CD8-positive, alpha-beta memory T cell (primary cell): ENCODE measurements at regions not wholly inside any gene's neighbourhood (a gene's known extent, or its start where the extent isn't known, plus 50 kb on each side); places are given as distances from the start of the nearest gene placed in this dataset.

Source experiments
- CTCF ChIA-PET: fragments of 350-600 bp; sonication (Branson Sonifier 250); formaldehyde crosslinking; loops from one replicate; lab custom pipeline; 2021; ENCODE audit warnings: antibody characterized with exemption; lab: Charles Lee
- POLR2A ChIA-PET: fragments of 350-600 bp; sonication (Branson Sonifier 250); formaldehyde crosslinking; loops from one replicate; lab custom pipeline; 2021; ENCODE audit warnings: antibody characterized with exemption; lab: Charles Lee
- DNase-seq, 5 donors: peaks; one replicate each; pipeline versions ENCODE4 v3.0.0 to v3.0.0-alpha.2; 2020 to 2022; ENCODE audit warnings: mixed read lengths in 1 of 5
- H3K27ac ChIP-seq: one replicate; pipeline ENCODE4 v1.7.0; 2013; ENCODE audit warnings: low read depth, mild to moderate bottlenecking, low read length, moderate library complexity
- H3K27me3 ChIP-seq: 2 replicates; pipeline ENCODE4 v1.7.0; 2013; ENCODE audit warnings: low read length, mild to moderate bottlenecking; ENCODE audit not compliant: insufficient read depth, poor library complexity, severe bottlenecking
- H3K36me3 ChIP-seq: 2 replicates; pipeline ENCODE4 v1.7.0; 2013; ENCODE audit warnings: mild to moderate bottlenecking, low read length, moderate library complexity; ENCODE audit not compliant: insufficient read depth
- H3K4me1 ChIP-seq: 2 replicates; pipeline ENCODE4 v1.7.0; 2013; ENCODE audit warnings: mild to moderate bottlenecking, low read length, moderate library complexity; ENCODE audit not compliant: insufficient read depth
- H3K4me3 ChIP-seq: 2 replicates; pipeline ENCODE4 v1.7.0; 2013; ENCODE audit warnings: mild to moderate bottlenecking, low read length
- H3K9me3 ChIP-seq: 2 replicates; pipeline ENCODE4 v1.7.0; 2013; ENCODE audit warnings: mild to moderate bottlenecking, low read length
- H3K27ac Mint-ChIP-seq, 8 donors: one replicate each; pipeline ENCODE4 v1.8.0; 2020 to 2021; ENCODE audit warnings: mixed read lengths in 8 of 8, mild to moderate bottlenecking in 6 of 8, inconsistent platforms in 3 of 8, moderate library complexity in 3 of 8
- H3K27me3 Mint-ChIP-seq, 2 donors: one replicate each; pipeline ENCODE4 v1.8.0; 2020 to 2021; ENCODE audit warnings: mixed read lengths in 2 of 2, mild to moderate bottlenecking in 1 of 2, moderate library complexity in 1 of 2
- H3K36me3 Mint-ChIP-seq, 3 donors: one replicate each; pipeline ENCODE4 v1.8.0; 2020 to 2021; ENCODE audit warnings: mixed read lengths in 3 of 3, inconsistent platforms in 1 of 3, mild to moderate bottlenecking in 1 of 3
- H3K4me1 Mint-ChIP-seq, 3 donors: one replicate each; pipeline ENCODE4 v1.8.0; 2020 to 2021; ENCODE audit warnings: mixed read lengths in 3 of 3, inconsistent platforms in 1 of 3, mild to moderate bottlenecking in 1 of 3
- H3K4me3 Mint-ChIP-seq, 7 donors: one replicate each; pipeline ENCODE4 v1.8.0; 2020 to 2021; ENCODE audit warnings: mixed read lengths in 7 of 7, mild to moderate bottlenecking in 6 of 7, moderate library complexity in 4 of 7, inconsistent platforms in 2 of 7
- H3K9me3 Mint-ChIP-seq, 5 donors: one replicate each; pipeline ENCODE4 v1.8.0; 2020 to 2022; ENCODE audit warnings: mixed read lengths in 5 of 5, mild to moderate bottlenecking in 3 of 5, moderate library complexity in 2 of 5, inconsistent platforms in 1 of 5

DNA sequence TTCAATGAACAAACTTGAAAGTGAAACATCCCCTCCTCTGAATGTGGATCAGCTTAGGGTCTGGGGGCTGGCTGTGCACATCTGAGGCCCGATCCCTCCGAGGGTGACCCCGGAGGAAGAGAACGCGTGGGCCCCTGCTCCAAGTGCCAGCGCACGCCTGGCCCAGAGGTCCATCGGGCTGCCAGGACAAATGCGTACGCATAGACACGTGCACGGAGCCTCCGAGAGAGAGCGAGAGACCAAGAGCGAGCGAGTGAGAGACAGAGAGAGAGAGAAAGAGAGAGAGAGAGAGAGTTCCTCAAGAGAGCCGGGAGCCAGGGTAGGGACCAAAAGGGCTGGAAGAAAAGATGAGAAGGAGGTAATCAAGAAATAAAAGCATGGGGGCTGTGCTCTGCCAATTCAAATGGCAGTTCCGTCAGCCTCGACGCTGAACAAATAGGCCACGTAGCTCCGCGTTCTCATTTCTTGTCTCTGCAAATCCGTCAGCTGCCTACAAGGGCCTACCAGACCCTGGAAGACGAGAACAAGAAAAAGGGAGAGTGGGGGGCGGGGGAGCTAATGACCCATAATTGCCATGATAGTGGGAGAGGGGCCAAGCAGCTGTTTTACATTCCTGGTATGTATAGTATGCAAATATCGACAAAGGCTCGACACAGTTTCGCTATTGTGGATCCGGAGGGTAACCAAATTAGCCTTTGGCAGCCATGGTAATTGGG is 435.3 kb upstream of the ZFHX3 start:
- DNase-seq = no peak
- H3K9me3 ChIP-seq = no peaks in the 10 kb centered on the region
- no peak overlapping the region for H3K4me3 ChIP-seq
- peaks cover 3 to 10% (median 7%) of the 10 kb centered on the region in 5 donors for H3K9me3 Mint-ChIP-seq
- ChIA-PET CTCF (no interaction called here), POLR2A (no interaction called here)
- H3K27me3 ChIP-seq = no peaks in the 10 kb centered on the region
- H3K4me1 Mint-ChIP-seq = no peaks in the 10 kb centered on the region
- H3K36me3 Mint-ChIP-seq = no peaks in the 10 kb centered on the region
- no peaks in the 10 kb centered on the region for H3K4me1 ChIP-seq
- no peak overlapping the region for H3K27ac Mint-ChIP-seq
- no peak overlapping the region for H3K27ac ChIP-seq
- no peaks in the 10 kb centered on the region for H3K36me3 ChIP-seq
- H3K27me3 Mint-ChIP-seq = peaks cover 0 to 3% of the 10 kb centered on the region in 2 donors
- no peak overlapping the region for H3K4me3 Mint-ChIP-seq

GRCh38 chr16:73482310-73482709 is 434.4 kb upstream of the ZFHX3 start:
- ChIA-PET POLR2A (no interaction called here), CTCF (no interaction called here)
- H3K36me3 ChIP-seq = no peaks in the 10 kb centered on the region
- Mint-ChIP-seq H3K4me1 (no peaks in the 10 kb centered on the region), H3K36me3 (no peaks in the 10 kb centered on the region), H3K9me3 (peaks cover 3 to 10% (median 8%) of the 10 kb centered on the region in 5 donors), H3K27me3 (peaks cover 0 to 3% of the 10 kb centered on the region in 2 donors), H3K27ac (no peak overlapping the region), H3K4me3 (no peak overlapping the region)
- no peaks in the 10 kb centered on the region for H3K9me3 ChIP-seq
- no peak overlapping the region for H3K27ac ChIP-seq
- H3K4me3 ChIP-seq = no peak overlapping the region
- no peak for DNase-seq
- no peaks in the 10 kb centered on the region for H3K27me3 ChIP-seq
- H3K4me1 ChIP-seq = no peaks in the 10 kb centered on the region

GRCh38 chr16:73480381-73480780 is 432.5 kb upstream of the ZFHX3 start:
- Mint-ChIP-seq H3K36me3 (no peaks in the 10 kb centered on the region), H3K4me1 (no peaks in the 10 kb centered on the region), H3K27ac (no peak overlapping the region), H3K27me3 (peaks cover 0 to 3% of the 10 kb centered on the region in 2 donors), H3K9me3 (peaks cover 3 to 8% (median 6%) of the 10 kb centered on the region in 5 donors), H3K4me3 (no peak overlapping the region)
- Histone ChIP-seq H3K27ac (no peak overlapping the region), H3K4me3 (no peak overlapping the region), H3K36me3 (no peaks in the 10 kb centered on the region), H3K9me3 (no peaks in the 10 kb centered on the region), H3K27me3 (no peaks in the 10 kb centered on the region), H3K4me1 (no peaks in the 10 kb centered on the region)
- DNase-seq = no peak
- POLR2A ChIA-PET = no interaction called here
- CTCF ChIA-PET = no interaction called here

DNA sequence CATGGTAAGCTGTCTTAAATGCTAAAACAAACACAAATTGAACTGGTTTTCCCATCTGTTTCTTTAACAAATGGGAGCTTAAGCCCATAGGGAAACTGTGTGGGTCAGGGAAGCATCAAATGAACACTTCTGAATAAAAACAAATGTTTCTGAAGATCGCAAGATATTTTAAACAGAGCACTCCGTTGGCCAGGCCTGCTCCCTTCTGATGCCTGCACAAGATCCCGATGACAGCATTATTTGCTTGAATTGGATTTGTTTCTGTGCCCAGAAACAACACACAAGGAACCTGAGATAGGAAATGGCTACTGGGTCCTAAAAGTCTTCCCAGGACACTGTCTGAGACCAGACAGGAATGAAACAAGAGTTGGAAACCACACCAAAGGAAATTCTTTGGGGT is 425.8 kb upstream of the ZFHX3 start:
- CTCF ChIA-PET = no interaction called here
- POLR2A ChIA-PET = no interaction called here

GRCh38 chr16:73464834-73465233 is 416.9 kb upstream of the ZFHX3 start:
- Mint-ChIP-seq H3K4me1 (no peaks in the 10 kb centered on the region), H3K36me3 (no peaks in the 10 kb centered on the region), H3K27ac (no peak overlapping the region), H3K9me3 (peaks cover 2 to 16% (median 15%) of the 10 kb centered on the region in 5 donors), H3K27me3 (no peaks in the 10 kb centered on the region), H3K4me3 (no peak overlapping the region)
- no peaks in the 10 kb centered on the region for H3K9me3 ChIP-seq
- POLR2A ChIA-PET = no interaction called here
- no peak overlapping the region for H3K4me3 ChIP-seq
- no peaks in the 10 kb centered on the region for H3K27me3 ChIP-seq
- CTCF ChIA-PET = interaction anchor here (1.1 kb wide), 1 partner anchor 32 kb away, joined by 3 read pairs; no protein-coding TSS in a partner anchor
- no peak for DNase-seq
- no peak overlapping the region for H3K27ac ChIP-seq
- H3K36me3 ChIP-seq = no peaks in the 10 kb centered on the region
- H3K4me1 ChIP-seq = no peaks in the 10 kb centered on the region

More for the DNA sequence above, 425.8 kb upstream of the ZFHX3 start:
- H3K27ac ChIP-seq = no peak overlapping the region
- Mint-ChIP-seq H3K36me3 (no peaks in the 10 kb centered on the region), H3K4me1 (no peaks in the 10 kb centered on the region), H3K9me3 (peaks cover 0 to 6% (median 0%) of the 10 kb centered on the region in 5 donors), H3K27ac (no peak overlapping the region), H3K27me3 (peaks cover 0 to 1% of the 10 kb centered on the region in 2 donors), H3K4me3 (no peak overlapping the region)
- no peaks in the 10 kb centered on the region for H3K27me3 ChIP-seq
- no peaks in the 10 kb centered on the region for H3K9me3 ChIP-seq
- H3K4me3 ChIP-seq = no peak overlapping the region
- DNase-seq = no peak
- H3K36me3 ChIP-seq = no peaks in the 10 kb centered on the region
- no peaks in the 10 kb centered on the region for H3K4me1 ChIP-seq

- H3K4me3 Mint-ChIP-seq = no peak overlapping the region
These were observed 411.7 kb upstream of the ZFHX3 start for GRCh38 chr16:73459586-73459985.

DNA sequence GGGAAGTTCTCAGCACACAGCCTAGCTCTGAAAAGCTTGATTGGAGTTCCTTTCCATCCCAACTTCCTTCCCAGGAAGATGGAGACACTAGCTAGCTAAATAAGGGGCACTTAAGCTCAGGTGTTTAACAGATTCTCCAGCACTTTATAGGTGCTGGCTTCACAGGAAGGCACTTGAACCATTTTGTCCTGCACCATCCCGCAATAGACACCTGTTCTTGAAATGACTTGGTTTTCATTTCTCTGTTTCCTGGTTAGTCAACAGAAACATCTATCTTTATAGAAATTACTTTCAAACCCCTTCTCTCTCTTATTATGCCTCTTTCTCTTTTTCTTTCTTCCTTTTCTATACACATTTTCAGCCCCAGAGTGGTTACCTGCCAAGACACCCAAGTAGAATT is 409.9 kb upstream of the ZFHX3 start:
- H3K4me3 ChIP-seq = no peak overlapping the region
- H3K4me1 ChIP-seq = no peaks in the 10 kb centered on the region
- no peaks in the 10 kb centered on the region for H3K27me3 ChIP-seq
- H3K9me3 Mint-ChIP-seq = peaks cover 5 to 20% (median 9%) of the 10 kb centered on the region in 5 donors
- H3K36me3 Mint-ChIP-seq = no peaks in the 10 kb centered on the region
- no peak overlapping the region for H3K27ac ChIP-seq
- ChIA-PET CTCF (no interaction called here), POLR2A (no interaction called here)
- H3K9me3 ChIP-seq = no peaks in the 10 kb centered on the region
- DNase-seq = no peak
- H3K4me1 Mint-ChIP-seq = no peaks in the 10 kb centered on the region
- no peaks in the 10 kb centered on the region for H3K36me3 ChIP-seq
- no peaks in the 10 kb centered on the region for H3K27me3 Mint-ChIP-seq
- no peak overlapping the region for H3K27ac Mint-ChIP-seq
- H3K4me3 Mint-ChIP-seq = no peak overlapping the region

More at GRCh38 chr16:73459586-73459985, 411.7 kb upstream of the ZFHX3 start:
- Histone ChIP-seq H3K4me3 (no peak overlapping the region), H3K27me3 (no peaks in the 10 kb centered on the region), H3K27ac (no peak overlapping the region), H3K36me3 (no peaks in the 10 kb centered on the region), H3K9me3 (no peaks in the 10 kb centered on the region), H3K4me1 (no peaks in the 10 kb centered on the region)
- CTCF ChIA-PET = no interaction called here
- no peaks in the 10 kb centered on the region for H3K27me3 Mint-ChIP-seq
- no peaks in the 10 kb centered on the region for H3K4me1 Mint-ChIP-seq
- no peak for DNase-seq
- H3K9me3 Mint-ChIP-seq = peaks cover 7 to 20% (median 14%) of the 10 kb centered on the region in 5 donors
- H3K36me3 Mint-ChIP-seq = no peaks in the 10 kb centered on the region
- H3K27ac Mint-ChIP-seq = no peak overlapping the region
- POLR2A ChIA-PET = no interaction called here

- Histone ChIP-seq H3K4me1 (no peaks in the 10 kb centered on the region), H3K36me3 (no peaks in the 10 kb centered on the region), H3K27me3 (no peaks in the 10 kb centered on the region), H3K9me3 (no peaks in the 10 kb centered on the region), H3K4me3 (no peak overlapping the region), H3K27ac (no peak overlapping the region)
- peaks cover 7 to 31% (median 15%) of the 10 kb centered on the region in 5 donors for H3K9me3 Mint-ChIP-seq
- DNase-seq = no peak
- H3K4me1 Mint-ChIP-seq = no peaks in the 10 kb centered on the region
- no peak overlapping the region for H3K4me3 Mint-ChIP-seq
- no peak overlapping the region for H3K27ac Mint-ChIP-seq
- ChIA-PET CTCF (no interaction called here), POLR2A (no interaction called here)
- no peaks in the 10 kb centered on the region for H3K36me3 Mint-ChIP-seq
- no peaks in the 10 kb centered on the region for H3K27me3 Mint-ChIP-seq
These were observed 401.0 kb upstream of the ZFHX3 start for GRCh38 chr16:73448970-73449369.
